Activated effector memory CD4-positive, alpha-beta T cell treated with Interleukin-2 at 50 U/mL for 16 hours (primary cell): ENCODE measurements at regions not wholly inside any gene's neighbourhood (a gene's known extent, or its start where the extent isn't known, plus 50 kb on each side); places are given as distances from the start of the nearest gene placed in this dataset.

Experiments
- DNase-seq: peaks from one replicate; pipeline ENCODE4 v3.0.0-alpha.2; 2020

GRCh38 chr2:240287011-240287410 lies 146.6 kb upstream of the OTOS start:
- DNase-seq = no peak

GRCh38 chr2:240287496-240288086 lies 147.1 kb upstream of the OTOS start:
- DNase-seq = no peak

GRCh38 chr2:240288087-240288521 lies 147.4 kb upstream of the GPC1 start:
- no peak for DNase-seq

GRCh38 chr2:240289701-240290431 lies 145.6 kb upstream of the GPC1 start:
- no peak for DNase-seq

- no peak for DNase-seq
Observed at GRCh38 chr2:240290432-240291336, 144.8 kb upstream of the GPC1 start.

GRCh38 chr2:240291337-240292034 lies 144.0 kb upstream of the GPC1 start:
- DNase-seq = no peak

- no peak for DNase-seq
Observed at GRCh38 chr2:240292035-240292574, 143.4 kb upstream of the GPC1 start.

- DNase-seq = no peak
Observed at GRCh38 chr2:240292619-240293525, 142.6 kb upstream of the GPC1 start.

- DNase-seq = no peak
Observed at GRCh38 chr2:240293557-240294461, 141.7 kb upstream of the GPC1 start.

GRCh38 chr2:240294514-240294913 lies 140.9 kb upstream of the GPC1 start:
- DNase-seq = no peak

- DNase-seq = no peak
Observed at GRCh38 chr2:240295256-240296103, 140.0 kb upstream of the GPC1 start.

GRCh38 chr2:240296104-240296406 lies 139.4 kb upstream of the GPC1 start:
- DNase-seq = no peak

- DNase-seq = no peak
Observed at GRCh38 chr2:240296476-240297255, 138.8 kb upstream of the GPC1 start.

- DNase-seq = no peak
Observed at GRCh38 chr2:240297256-240298116, 138.0 kb upstream of the GPC1 start.

- no peak for DNase-seq
Observed at GRCh38 chr2:240298117-240298790, 137.2 kb upstream of the GPC1 start.

GRCh38 chr2:240298803-240299709 lies 136.4 kb upstream of the GPC1 start:
- DNase-seq = no peak
